ENCODE measurements at regions not wholly inside any gene's neighbourhood (a gene's known extent, or its start where the extent isn't known, plus 50 kb on each side); places are given as distances from the start of the nearest gene placed in this dataset.

DNA sequence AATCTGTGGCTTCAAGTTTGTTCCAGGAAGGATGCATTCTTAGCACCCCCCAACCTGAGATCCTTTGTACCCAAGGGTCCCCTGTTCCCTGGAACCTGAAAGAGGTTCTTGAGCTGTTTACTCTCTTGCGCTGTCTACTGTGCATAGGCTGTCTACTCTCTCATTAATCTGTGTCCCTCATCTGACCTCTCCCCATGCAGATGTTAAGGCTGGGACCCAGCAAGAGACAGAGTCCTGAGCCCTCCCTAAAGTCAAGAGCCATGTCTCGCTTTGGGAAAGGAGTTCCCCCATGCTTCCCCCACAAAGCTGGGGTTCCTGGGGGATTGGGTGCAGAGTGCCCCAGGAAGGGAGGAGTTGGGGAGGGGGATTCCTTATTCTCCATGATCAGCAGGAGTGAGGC is 312.9 kb downstream of the CYP26B1 start:
- H3K36me3 ChIP-seq (ENCODE audit: control insufficient read depth, insufficient read depth, low read length), result no peaks in the 10 kb centered on the region
- TF ChIP-seq, protein P1, sequence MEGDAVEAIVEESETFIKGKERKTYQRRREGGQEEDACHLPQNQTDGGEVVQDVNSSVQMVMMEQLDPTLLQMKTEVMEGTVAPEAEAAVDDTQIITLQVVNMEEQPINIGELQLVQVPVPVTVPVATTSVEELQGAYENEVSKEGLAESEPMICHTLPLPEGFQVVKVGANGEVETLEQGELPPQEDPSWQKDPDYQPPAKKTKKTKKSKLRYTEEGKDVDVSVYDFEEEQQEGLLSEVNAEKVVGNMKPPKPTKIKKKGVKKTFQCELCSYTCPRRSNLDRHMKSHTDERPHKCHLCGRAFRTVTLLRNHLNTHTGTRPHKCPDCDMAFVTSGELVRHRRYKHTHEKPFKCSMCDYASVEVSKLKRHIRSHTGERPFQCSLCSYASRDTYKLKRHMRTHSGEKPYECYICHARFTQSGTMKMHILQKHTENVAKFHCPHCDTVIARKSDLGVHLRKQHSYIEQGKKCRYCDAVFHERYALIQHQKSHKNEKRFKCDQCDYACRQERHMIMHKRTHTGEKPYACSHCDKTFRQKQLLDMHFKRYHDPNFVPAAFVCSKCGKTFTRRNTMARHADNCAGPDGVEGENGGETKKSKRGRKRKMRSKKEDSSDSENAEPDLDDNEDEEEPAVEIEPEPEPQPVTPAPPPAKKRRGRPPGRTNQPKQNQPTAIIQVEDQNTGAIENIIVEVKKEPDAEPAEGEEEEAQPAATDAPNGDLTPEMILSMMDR (IDR thresholded peaks at IDR 0.05; ENCODE audit: insufficient read depth, low read length, poor library complexity, severe bottlenecking), result no peak
- no peaks in the 10 kb centered on the region for H3K27me3 ChIP-seq (ENCODE audit: control insufficient read depth, insufficient read depth, low read length)
- H3K4me3 ChIP-seq (ENCODE audit: low read depth, low read length), result no peak overlapping the region
- no peak for DNase-seq (ENCODE audit: low read depth)

DNA sequence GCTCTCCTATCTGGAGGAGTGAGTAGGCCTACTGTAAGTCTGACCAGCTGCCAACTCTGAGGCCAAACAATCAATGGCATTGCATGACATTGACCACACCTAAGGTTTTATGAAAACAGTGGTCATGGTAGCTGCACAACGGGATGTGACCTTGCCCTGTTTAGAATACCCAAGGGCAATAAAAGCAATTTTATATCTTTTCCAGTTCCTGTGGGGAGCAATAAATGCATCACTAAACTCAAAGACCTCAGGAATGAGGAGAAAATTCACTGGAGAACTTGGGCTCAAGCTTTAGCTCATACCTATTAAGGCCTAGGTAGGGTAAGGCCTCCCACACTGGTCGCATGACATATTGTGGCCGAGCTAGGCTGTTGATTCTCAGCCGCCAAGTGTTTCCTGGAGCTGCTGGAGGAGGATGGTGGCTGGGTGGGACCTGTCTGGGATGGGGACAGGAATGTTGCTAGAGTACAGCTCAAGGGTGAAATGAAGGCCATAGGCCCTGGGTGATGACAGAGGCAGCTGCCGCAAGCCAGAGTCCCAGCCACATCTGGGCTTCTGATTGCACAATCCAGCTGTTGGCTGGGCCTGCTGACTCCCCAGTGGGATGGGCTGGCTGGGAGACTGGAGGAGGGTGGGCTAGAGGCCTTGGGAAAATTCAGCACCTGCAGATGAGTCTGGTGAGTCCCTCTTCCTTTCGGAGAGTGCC is 313.7 kb downstream of the CYP26B1 start:
- no peak for DNase-seq (ENCODE audit: low read depth)
- H3K27me3 ChIP-seq (ENCODE audit: control insufficient read depth, insufficient read depth, low read length), result no peaks in the 10 kb centered on the region
- H3K36me3 ChIP-seq (ENCODE audit: control insufficient read depth, insufficient read depth, low read length), result no peaks in the 10 kb centered on the region
- no peak overlapping the region for H3K4me3 ChIP-seq (ENCODE audit: low read depth, low read length)
- TF ChIP-seq, protein P1 (IDR thresholded peaks at IDR 0.05; ENCODE audit: insufficient read depth, low read length, poor library complexity, severe bottlenecking), result no peak

DNA sequence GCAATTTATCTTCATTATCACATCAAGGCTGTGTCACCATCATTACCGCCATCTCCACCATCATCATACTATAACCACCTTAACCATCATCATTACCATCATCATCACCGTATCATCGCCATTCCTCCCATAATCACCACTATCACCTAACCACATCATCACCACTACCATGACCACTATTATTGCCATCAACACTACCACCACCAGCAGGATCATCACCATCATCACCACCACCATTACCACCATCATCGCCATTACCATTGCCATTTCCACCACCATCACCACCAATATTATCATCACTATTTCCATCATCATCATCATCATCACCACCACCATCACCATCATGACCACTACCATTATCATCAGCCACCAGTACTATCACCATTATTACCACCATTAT is 314.4 kb downstream of the CYP26B1 start:
- H3K27me3 ChIP-seq (ENCODE audit: control insufficient read depth, insufficient read depth, low read length), result no peaks in the 10 kb centered on the region
- H3K36me3 ChIP-seq (ENCODE audit: control insufficient read depth, insufficient read depth, low read length), result no peaks in the 10 kb centered on the region
- TF ChIP-seq, protein P1 (IDR thresholded peaks at IDR 0.05; ENCODE audit: insufficient read depth, low read length, poor library complexity, severe bottlenecking), result no peak
- DNase-seq (ENCODE audit: low read depth), result no peak
- H3K4me3 ChIP-seq (ENCODE audit: low read depth, low read length), result no peak overlapping the region

DNA sequence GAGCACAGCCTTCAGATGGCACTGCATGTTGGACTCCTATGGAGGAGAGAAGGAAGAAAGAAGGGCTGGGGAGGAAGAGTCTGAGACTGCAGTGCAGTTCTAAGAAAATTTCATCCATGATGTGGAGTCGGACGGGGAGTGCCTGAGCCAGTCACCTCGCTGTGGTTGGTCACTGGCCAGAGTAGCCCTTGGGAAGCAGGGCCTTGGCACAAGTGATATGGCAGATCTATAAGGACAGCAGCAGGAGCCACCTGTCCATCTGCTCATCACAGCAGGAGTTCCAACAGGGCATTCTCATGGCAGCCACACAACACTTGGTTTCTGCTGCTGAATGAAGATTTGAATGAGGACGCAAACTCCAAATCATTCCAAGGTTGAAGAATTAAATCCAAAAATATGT is 314.8 kb downstream of the CYP26B1 start:
- Histone ChIP-seq H3K36me3 (ENCODE audit: control insufficient read depth, insufficient read depth, low read length) (no peaks in the 10 kb centered on the region), H3K27me3 (ENCODE audit: control insufficient read depth, insufficient read depth, low read length) (no peaks in the 10 kb centered on the region), H3K4me3 (ENCODE audit: low read depth, low read length) (no peak overlapping the region)
- DNase-seq (ENCODE audit: low read depth), result no peak
- TF ChIP-seq, protein P1 (IDR thresholded peaks at IDR 0.05; ENCODE audit: insufficient read depth, low read length, poor library complexity, severe bottlenecking), result no peak

DNA sequence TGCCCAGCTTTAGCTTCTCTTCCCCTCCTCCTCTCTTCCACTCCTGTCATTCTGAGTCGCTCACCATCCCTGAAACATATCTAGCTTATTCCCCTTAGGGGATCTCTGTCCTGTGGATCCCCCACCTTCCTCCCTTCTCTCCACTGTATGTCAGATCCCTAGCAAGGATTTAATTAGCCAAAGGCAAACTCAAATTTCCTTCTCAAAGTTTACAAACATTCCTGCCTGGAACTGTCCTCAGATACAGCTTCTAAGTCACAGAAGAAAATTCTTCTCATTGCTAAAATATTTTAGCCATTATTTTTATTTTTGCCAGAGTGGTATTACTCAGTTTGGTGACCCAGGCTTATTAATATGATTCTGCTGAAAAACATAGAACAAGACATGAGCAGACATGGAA is 315.3 kb downstream of the CYP26B1 start:
- DNase-seq (ENCODE audit: low read depth), result no peak
- H3K4me3 ChIP-seq (ENCODE audit: low read depth, low read length), result no peak overlapping the region

More for the DNA sequence above, 315.3 kb downstream of the CYP26B1 start:
- Histone ChIP-seq H3K27me3 (ENCODE audit: control insufficient read depth, insufficient read depth, low read length) (no peaks in the 10 kb centered on the region), H3K36me3 (ENCODE audit: control insufficient read depth, insufficient read depth, low read length) (no peaks in the 10 kb centered on the region)
- TF ChIP-seq, protein P1 (IDR thresholded peaks at IDR 0.05; ENCODE audit: insufficient read depth, low read length, poor library complexity, severe bottlenecking), result no peak
